ENCODE measurements at regions not wholly inside any gene's neighbourhood (a gene's known extent, or its start where the extent isn't known, plus 50 kb on each side); places are given as distances from the start of the nearest gene placed in this dataset.

DNA sequence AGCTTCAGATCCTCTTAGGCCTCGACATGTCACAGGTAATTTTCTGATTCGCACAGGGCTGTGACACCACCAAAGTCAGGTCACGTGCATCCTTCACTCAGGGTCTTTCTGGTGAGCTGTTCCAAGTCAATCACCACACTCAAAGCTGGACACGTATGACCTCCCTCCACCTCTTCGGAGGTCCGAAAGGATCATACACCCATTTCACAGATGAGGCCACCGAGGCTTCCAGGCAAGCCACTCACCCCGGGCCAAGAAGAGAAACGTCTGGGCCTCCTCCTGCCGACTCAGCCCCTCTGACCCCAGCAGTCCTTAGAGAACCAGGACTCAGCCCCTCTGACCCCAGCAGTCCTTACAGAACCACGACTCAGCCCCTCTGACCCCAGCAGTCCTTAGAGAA is 74.6 kb downstream of the FOXL3 start:
- no peak for TF ChIP-seq EZH2phosphoT487 (IDR thresholded peaks at IDR 0.05; ENCODE audit: borderline replicate concordance, low read length)
- TF ChIP-seq EZH2 (IDR thresholded peaks at IDR 0.05; ENCODE audit: low read length, unreplicated experiment) = no peak
- TF ChIP-seq, protein P1, sequence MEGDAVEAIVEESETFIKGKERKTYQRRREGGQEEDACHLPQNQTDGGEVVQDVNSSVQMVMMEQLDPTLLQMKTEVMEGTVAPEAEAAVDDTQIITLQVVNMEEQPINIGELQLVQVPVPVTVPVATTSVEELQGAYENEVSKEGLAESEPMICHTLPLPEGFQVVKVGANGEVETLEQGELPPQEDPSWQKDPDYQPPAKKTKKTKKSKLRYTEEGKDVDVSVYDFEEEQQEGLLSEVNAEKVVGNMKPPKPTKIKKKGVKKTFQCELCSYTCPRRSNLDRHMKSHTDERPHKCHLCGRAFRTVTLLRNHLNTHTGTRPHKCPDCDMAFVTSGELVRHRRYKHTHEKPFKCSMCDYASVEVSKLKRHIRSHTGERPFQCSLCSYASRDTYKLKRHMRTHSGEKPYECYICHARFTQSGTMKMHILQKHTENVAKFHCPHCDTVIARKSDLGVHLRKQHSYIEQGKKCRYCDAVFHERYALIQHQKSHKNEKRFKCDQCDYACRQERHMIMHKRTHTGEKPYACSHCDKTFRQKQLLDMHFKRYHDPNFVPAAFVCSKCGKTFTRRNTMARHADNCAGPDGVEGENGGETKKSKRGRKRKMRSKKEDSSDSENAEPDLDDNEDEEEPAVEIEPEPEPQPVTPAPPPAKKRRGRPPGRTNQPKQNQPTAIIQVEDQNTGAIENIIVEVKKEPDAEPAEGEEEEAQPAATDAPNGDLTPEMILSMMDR (conservative IDR thresholded peaks at IDR 0.05; ENCODE audit: low read depth, low read length) = no peak
